Panc1 (cell line): ENCODE measurements at regions not wholly inside any gene's neighbourhood (a gene's known extent, or its start where the extent isn't known, plus 50 kb on each side); places are given as distances from the start of the nearest gene placed in this dataset.

ENCODE experiments used
- POLR2AphosphoS5 ChIP-seq: IDR thresholded peaks from 2 replicates; pipeline ENCODE4 v1.6.1; 2012; ENCODE audit warnings: mild to moderate bottlenecking, low read depth, low read length, moderate library complexity
- REST ChIP-seq, 2 experiments: IDR thresholded peaks; 2 replicates each; pipeline ENCODE4 v1.6.1; 2011 to 2012; ENCODE audit warnings: low read depth in 2 of 2, control low read depth in 1 of 2, low read length in 1 of 2, mild to moderate bottlenecking in 1 of 2, moderate library complexity in 1 of 2; ENCODE audit not compliant: insufficient read depth in 1 of 2
- SIN3A ChIP-seq: IDR thresholded peaks from 2 replicates; pipeline ENCODE4 v1.6.1; 2012; ENCODE audit warnings: low read depth, mild to moderate bottlenecking, low read length, moderate library complexity, borderline replicate concordance; ENCODE audit not compliant: insufficient read depth
- TCF7L2 ChIP-seq: IDR thresholded peaks from 2 replicates; pipeline ENCODE4 v1.6.1; 2011; ENCODE audit warnings: mild to moderate bottlenecking, low read depth, low read length, inconsistent platforms
- TF ChIP-seq, protein P1 (sequence below): fragments of 450-650 bp; IDR thresholded peaks from 2 replicates; pipeline ENCODE4 v1.5.1; 2017; ENCODE audit warnings: mild to moderate bottlenecking

- TF ChIP-seq, protein P1, sequence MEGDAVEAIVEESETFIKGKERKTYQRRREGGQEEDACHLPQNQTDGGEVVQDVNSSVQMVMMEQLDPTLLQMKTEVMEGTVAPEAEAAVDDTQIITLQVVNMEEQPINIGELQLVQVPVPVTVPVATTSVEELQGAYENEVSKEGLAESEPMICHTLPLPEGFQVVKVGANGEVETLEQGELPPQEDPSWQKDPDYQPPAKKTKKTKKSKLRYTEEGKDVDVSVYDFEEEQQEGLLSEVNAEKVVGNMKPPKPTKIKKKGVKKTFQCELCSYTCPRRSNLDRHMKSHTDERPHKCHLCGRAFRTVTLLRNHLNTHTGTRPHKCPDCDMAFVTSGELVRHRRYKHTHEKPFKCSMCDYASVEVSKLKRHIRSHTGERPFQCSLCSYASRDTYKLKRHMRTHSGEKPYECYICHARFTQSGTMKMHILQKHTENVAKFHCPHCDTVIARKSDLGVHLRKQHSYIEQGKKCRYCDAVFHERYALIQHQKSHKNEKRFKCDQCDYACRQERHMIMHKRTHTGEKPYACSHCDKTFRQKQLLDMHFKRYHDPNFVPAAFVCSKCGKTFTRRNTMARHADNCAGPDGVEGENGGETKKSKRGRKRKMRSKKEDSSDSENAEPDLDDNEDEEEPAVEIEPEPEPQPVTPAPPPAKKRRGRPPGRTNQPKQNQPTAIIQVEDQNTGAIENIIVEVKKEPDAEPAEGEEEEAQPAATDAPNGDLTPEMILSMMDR: no peak
- TF ChIP-seq REST (IDR thresholded peaks at IDR 0.05; ENCODE audit: insufficient read depth in 1 of 2, low read depth in 2 of 2, low read length in 1 of 2): no peak
- no peak for TF ChIP-seq POLR2AphosphoS5
- no peak for TF ChIP-seq TCF7L2
- no peak for TF ChIP-seq SIN3A
Measured at GRCh38 chr11:93041682-93042081, 72.2 kb downstream of the MTNR1B start.
